Dendritic cell treated with granulocyte-macrophage colony-stimulating factor and Interleukin-4, amounts not matched to agents 40 ng/mL and 50 ng/mL, for 4 days (primary cell): ENCODE measurements at regions not wholly inside any gene's neighbourhood (a gene's known extent, or its start where the extent isn't known, plus 50 kb on each side); places are given as distances from the start of the nearest gene placed in this dataset.

Experiments
- H3K27ac Mint-ChIP-seq: one replicate; pipeline ENCODE4 v1.8.0; 2022; ENCODE audit warnings: mild to moderate bottlenecking, mixed read lengths
- H3K27me3 Mint-ChIP-seq: one replicate; pipeline ENCODE4 v1.8.0; 2022; ENCODE audit warnings: mild to moderate bottlenecking, mixed read lengths
- H3K36me3 Mint-ChIP-seq: one replicate; pipeline ENCODE4 v1.8.0; 2022; ENCODE audit warnings: low read depth, mixed read lengths
- H3K4me1 Mint-ChIP-seq: one replicate; pipeline ENCODE4 v1.8.0; 2022; ENCODE audit warnings: low read depth, mixed read lengths
- H3K4me3 Mint-ChIP-seq: one replicate; pipeline ENCODE4 v1.8.0; 2022; ENCODE audit warnings: mild to moderate bottlenecking, moderate library complexity, mixed read lengths
- H3K9me3 Mint-ChIP-seq: one replicate; pipeline ENCODE4 v1.8.0; 2022; ENCODE audit warnings: mixed read lengths
- intact Hi-C: fragments of 100-400 bp; cut with micrococcal nuclease; formaldehyde crosslinking; loops from one replicate; pipeline ENCODE4 v1.15.0; 2022

- intact Hi-C loops = no loop called here
- Mint-ChIP-seq H3K4me3 (no peak overlapping the region), H3K4me1 (peaks cover 12% of the 10 kb centered on the region), H3K9me3 (no peaks in the 10 kb centered on the region), H3K27ac (no peak overlapping the region), H3K36me3 (no peaks in the 10 kb centered on the region), H3K27me3 (peaks cover 2% of the 10 kb centered on the region)
Measured at GRCh38 chr10:25076506-25077177, 60.2 kb downstream of the THNSL1 start.

- intact Hi-C loops = no loop called here
- H3K27ac Mint-ChIP-seq = no peak overlapping the region
- H3K27me3 Mint-ChIP-seq = peaks cover 2% of the 10 kb centered on the region
- H3K9me3 Mint-ChIP-seq = no peaks in the 10 kb centered on the region
- peaks cover 12% of the 10 kb centered on the region for H3K4me1 Mint-ChIP-seq
- H3K36me3 Mint-ChIP-seq = no peaks in the 10 kb centered on the region
- H3K4me3 Mint-ChIP-seq = no peak overlapping the region
Measured at GRCh38 chr10:25078658-25079431, 62.4 kb downstream of the THNSL1 start.

GRCh38 chr10:25080880-25081581, 64.6 kb downstream of the THNSL1 start:
- H3K27me3 Mint-ChIP-seq = peaks cover 2% of the 10 kb centered on the region
- peaks cover 12% of the 10 kb centered on the region for H3K4me1 Mint-ChIP-seq
- no peak overlapping the region for H3K4me3 Mint-ChIP-seq
- H3K27ac Mint-ChIP-seq = no peak overlapping the region
- H3K36me3 Mint-ChIP-seq = no peaks in the 10 kb centered on the region
- H3K9me3 Mint-ChIP-seq = no peaks in the 10 kb centered on the region
- intact Hi-C loops = loop anchor here (1.0 kb wide), 3 partner anchors 64 to 464 kb away; no protein-coding TSS in a partner anchor

GRCh38 chr10:25082276-25083204, 66.1 kb downstream of the THNSL1 start:
- intact Hi-C loops = no loop called here
- Mint-ChIP-seq H3K4me1 (peaks cover 12% of the 10 kb centered on the region), H3K9me3 (no peaks in the 10 kb centered on the region), H3K27me3 (peaks cover 2% of the 10 kb centered on the region), H3K36me3 (no peaks in the 10 kb centered on the region), H3K4me3 (no peak overlapping the region), H3K27ac (no peak overlapping the region)

- Mint-ChIP-seq H3K27ac (no peak overlapping the region), H3K36me3 (no peaks in the 10 kb centered on the region), H3K4me3 (no peak overlapping the region), H3K9me3 (no peaks in the 10 kb centered on the region), H3K27me3 (peaks cover 2% of the 10 kb centered on the region), H3K4me1 (peaks cover 9% of the 10 kb centered on the region)
- intact Hi-C loops = no loop called here
Measured at GRCh38 chr10:25083546-25084111, 67.2 kb downstream of the THNSL1 start.

DNA sequence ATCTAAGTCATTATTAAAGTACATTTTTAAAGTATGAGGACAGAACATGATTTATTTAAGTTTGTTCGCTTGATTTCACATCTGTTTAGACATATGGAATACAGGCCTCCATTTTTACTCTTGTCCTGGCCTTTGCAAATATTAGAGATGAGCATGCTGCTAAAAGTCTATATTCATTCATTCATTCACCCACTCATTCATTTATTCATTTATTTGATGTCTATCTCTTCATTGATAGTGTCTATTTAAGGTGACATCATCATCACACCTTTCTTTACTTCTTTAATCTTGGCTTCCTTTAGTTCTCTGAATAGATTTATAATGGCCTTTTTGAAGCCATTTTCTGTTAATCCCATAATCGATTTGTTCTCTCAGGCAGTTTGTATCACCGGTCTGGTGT, 68.0 kb downstream of the THNSL1 start:
- H3K36me3 Mint-ChIP-seq = no peaks in the 10 kb centered on the region
- intact Hi-C loops = no loop called here
- peaks cover 6% of the 10 kb centered on the region for H3K4me1 Mint-ChIP-seq
- no peaks in the 10 kb centered on the region for H3K9me3 Mint-ChIP-seq
- H3K27me3 Mint-ChIP-seq = peaks cover 2% of the 10 kb centered on the region
- H3K27ac Mint-ChIP-seq = no peak overlapping the region
- no peak overlapping the region for H3K4me3 Mint-ChIP-seq

DNA sequence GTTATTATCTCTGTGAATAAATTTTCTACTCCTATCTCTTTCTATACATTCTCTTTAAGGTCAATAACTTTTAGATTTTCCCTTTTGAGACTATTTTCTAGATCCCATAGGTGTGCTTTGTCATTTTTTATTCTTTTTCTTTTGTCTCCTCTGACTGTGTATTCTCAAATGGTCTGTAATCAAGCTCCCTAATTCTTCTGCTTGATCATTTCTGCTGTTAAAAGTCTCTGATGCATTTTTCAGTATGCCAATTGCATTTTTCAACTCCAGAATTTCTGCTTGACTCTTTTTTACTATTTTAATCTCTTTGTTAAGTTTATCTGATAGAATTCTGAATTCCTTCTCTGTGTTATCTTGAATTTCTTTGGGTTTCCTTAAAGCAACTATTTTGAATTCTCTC, 78.2 kb downstream of the THNSL1 start:
- H3K4me1 Mint-ChIP-seq = no peaks in the 10 kb centered on the region
- H3K4me3 Mint-ChIP-seq = no peak overlapping the region
- intact Hi-C loops = no loop called here
- no peaks in the 10 kb centered on the region for H3K27me3 Mint-ChIP-seq
- H3K27ac Mint-ChIP-seq = no peak overlapping the region
- H3K36me3 Mint-ChIP-seq = no peaks in the 10 kb centered on the region
- peaks cover 26% of the 10 kb centered on the region for H3K9me3 Mint-ChIP-seq

- H3K4me3 Mint-ChIP-seq = no peak overlapping the region
- intact Hi-C loops = no loop called here
- peaks cover 2% of the 10 kb centered on the region for H3K27me3 Mint-ChIP-seq
- no peaks in the 10 kb centered on the region for H3K4me1 Mint-ChIP-seq
- H3K27ac Mint-ChIP-seq = no peak overlapping the region
- H3K9me3 Mint-ChIP-seq = peaks cover 26% of the 10 kb centered on the region
- no peaks in the 10 kb centered on the region for H3K36me3 Mint-ChIP-seq
Measured at GRCh38 chr10:25097669-25098411, 77.0 kb upstream of the GPR158 start.

- Mint-ChIP-seq H3K9me3 (peaks cover 5% of the 10 kb centered on the region), H3K4me3 (no peak overlapping the region), H3K36me3 (no peaks in the 10 kb centered on the region), H3K27ac (no peak overlapping the region), H3K4me1 (no peaks in the 10 kb centered on the region), H3K27me3 (peaks cover 2% of the 10 kb centered on the region)
- intact Hi-C loops = no loop called here
Measured at GRCh38 chr10:25100141-25100540, 74.7 kb upstream of the GPR158 start.

GRCh38 chr10:25101461-25102146, 73.2 kb upstream of the GPR158 start:
- Mint-ChIP-seq H3K27ac (no peak overlapping the region), H3K4me3 (no peak overlapping the region)

DNA sequence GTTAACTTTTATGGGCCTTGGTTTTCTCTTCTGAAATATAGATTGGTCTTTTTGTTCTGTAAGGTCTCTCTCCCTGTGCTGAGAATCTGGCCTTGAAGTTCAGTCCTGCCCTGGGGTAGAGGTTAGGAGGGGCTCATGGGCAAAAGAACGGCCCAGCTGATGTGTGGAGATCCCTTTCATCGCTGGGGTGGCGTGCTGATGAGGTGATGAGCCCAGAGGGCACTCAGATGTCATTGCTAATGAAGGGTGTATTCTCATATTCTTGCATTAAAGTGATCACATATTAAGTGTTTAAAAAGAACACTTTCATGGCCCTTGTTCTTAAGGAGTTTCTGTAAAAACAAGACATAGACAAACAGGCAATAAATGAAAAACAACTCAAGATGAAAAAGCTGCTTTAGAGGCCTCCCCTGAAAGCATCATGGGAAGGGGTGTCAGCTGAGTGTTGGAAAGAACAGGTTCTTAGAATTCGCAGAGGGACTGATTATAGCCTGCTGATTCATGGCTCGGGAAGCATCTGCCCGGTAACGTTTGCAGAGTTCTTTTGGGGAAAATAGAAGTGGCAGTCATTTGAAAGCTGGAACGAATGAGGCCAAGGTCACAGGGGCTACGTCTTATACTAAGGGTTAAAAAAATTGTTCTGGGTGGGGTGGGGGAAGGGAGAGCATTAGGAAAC, 72.5 kb upstream of the GPR158 start:
- Mint-ChIP-seq H3K27me3 (peaks cover 2% of the 10 kb centered on the region), H3K27ac (no peak overlapping the region), H3K4me1 (no peaks in the 10 kb centered on the region), H3K9me3 (no peaks in the 10 kb centered on the region), H3K36me3 (no peaks in the 10 kb centered on the region), H3K4me3 (no peak overlapping the region)
- intact Hi-C loops = no loop called here

More at GRCh38 chr10:25101461-25102146, 73.2 kb upstream of the GPR158 start:
- Mint-ChIP-seq H3K9me3 (no peaks in the 10 kb centered on the region), H3K36me3 (no peaks in the 10 kb centered on the region), H3K27me3 (peaks cover 2% of the 10 kb centered on the region), H3K4me1 (no peaks in the 10 kb centered on the region)
- intact Hi-C loops = no loop called here

- Mint-ChIP-seq H3K27me3 (peaks cover 2% of the 10 kb centered on the region), H3K4me3 (no peak overlapping the region), H3K36me3 (no peaks in the 10 kb centered on the region), H3K9me3 (no peaks in the 10 kb centered on the region), H3K27ac (no peak overlapping the region), H3K4me1 (no peaks in the 10 kb centered on the region)
- intact Hi-C loops = no loop called here
Measured at GRCh38 chr10:25103703-25104102, 71.1 kb upstream of the GPR158 start.
